Gastrocnemius medialis (tissue), 4 donors: ENCODE measurements at regions not wholly inside any gene's neighbourhood (a gene's known extent, or its start where the extent isn't known, plus 50 kb on each side); places are given as distances from the start of the nearest gene placed in this dataset.

Source experiments
- POLR2A ChIP-seq, 2 donors: fragments of 450-650 bp; IDR thresholded peaks; one replicate each; pipeline ENCODE4 v1.6.1; 2017; ENCODE audit warnings: antibody characterized with exemption in 2 of 2, mild to moderate bottlenecking in 2 of 2, moderate library complexity in 2 of 2
- TF ChIP-seq, protein P1 (sequence below), 5 experiments: fragments of 450-650 bp in 3 of 5; fragments of 200-600 bp in 2 of 5; sonication (generic) in 2 of 5; IDR thresholded peaks in 4 of 5; conservative IDR thresholded peaks in 1 of 5; 1 replicate in 4 of 5; 2 replicates in 1 of 5; pipeline ENCODE4 v1.5.1; 2016 to 2019; ENCODE audit warnings: antibody characterized with exemption in 5 of 5, mild to moderate bottlenecking in 3 of 5, moderate library complexity in 3 of 5

DNA sequence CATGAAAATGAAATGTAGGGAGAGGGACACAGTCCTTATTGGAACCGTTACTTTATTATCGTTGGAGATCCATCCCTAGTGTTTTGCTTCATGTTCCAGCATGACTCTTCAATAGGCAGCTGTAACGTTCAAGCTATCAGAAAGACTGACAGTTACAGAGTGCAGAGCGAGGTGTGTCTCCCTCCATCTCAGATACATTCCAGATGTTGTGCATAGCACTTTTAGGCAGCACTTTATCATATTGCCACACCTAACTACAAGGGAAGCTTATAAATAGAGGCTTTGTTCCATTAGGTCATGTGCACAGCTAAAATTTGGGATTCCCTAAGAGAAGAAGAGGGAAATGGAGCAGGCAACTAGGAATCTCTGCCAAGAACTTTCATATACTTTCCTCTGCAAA lies 1009.6 kb downstream of the ROBO2 start:
- TF ChIP-seq, protein P1, sequence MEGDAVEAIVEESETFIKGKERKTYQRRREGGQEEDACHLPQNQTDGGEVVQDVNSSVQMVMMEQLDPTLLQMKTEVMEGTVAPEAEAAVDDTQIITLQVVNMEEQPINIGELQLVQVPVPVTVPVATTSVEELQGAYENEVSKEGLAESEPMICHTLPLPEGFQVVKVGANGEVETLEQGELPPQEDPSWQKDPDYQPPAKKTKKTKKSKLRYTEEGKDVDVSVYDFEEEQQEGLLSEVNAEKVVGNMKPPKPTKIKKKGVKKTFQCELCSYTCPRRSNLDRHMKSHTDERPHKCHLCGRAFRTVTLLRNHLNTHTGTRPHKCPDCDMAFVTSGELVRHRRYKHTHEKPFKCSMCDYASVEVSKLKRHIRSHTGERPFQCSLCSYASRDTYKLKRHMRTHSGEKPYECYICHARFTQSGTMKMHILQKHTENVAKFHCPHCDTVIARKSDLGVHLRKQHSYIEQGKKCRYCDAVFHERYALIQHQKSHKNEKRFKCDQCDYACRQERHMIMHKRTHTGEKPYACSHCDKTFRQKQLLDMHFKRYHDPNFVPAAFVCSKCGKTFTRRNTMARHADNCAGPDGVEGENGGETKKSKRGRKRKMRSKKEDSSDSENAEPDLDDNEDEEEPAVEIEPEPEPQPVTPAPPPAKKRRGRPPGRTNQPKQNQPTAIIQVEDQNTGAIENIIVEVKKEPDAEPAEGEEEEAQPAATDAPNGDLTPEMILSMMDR (IDR thresholded peaks at IDR 0.05 in 4 of 5, conservative IDR thresholded peaks at IDR 0.05 in 1 of 5): no peak
- no peak for TF ChIP-seq POLR2A (IDR thresholded peaks at IDR 0.05)
